Activated T-helper 17 cell treated with anti-CD3 and anti-CD28 coated beads, Interleukin-2, amount 50 U/mL, for 72 hours (primary cell): ENCODE measurements at regions not wholly inside any gene's neighbourhood (a gene's known extent, or its start where the extent isn't known, plus 50 kb on each side); places are given as distances from the start of the nearest gene placed in this dataset.

Experiments
- ATAC-seq: fragments of 150-1000 bp; cut with Tn5 transposase; replicated peaks from 2 replicates; pipeline ENCODE4 v1.10.0; 2021; ENCODE audit warnings: mild to moderate bottlenecking, moderate library complexity
- H3K27ac Mint-ChIP-seq: one replicate; pipeline ENCODE4 v1.8.0; 2022; ENCODE audit warnings: mixed read lengths
- H3K27me3 Mint-ChIP-seq: one replicate; pipeline ENCODE4 v1.8.0; 2022; ENCODE audit warnings: mixed read lengths
- H3K36me3 Mint-ChIP-seq: one replicate; pipeline ENCODE4 v1.8.0; 2022; ENCODE audit warnings: low read depth, mild to moderate bottlenecking, mixed read lengths
- H3K4me1 Mint-ChIP-seq: one replicate; pipeline ENCODE4 v1.8.0; 2022; ENCODE audit warnings: mixed read lengths
- H3K4me3 Mint-ChIP-seq: one replicate; pipeline ENCODE4 v1.8.0; 2022; ENCODE audit warnings: mild to moderate bottlenecking, mixed read lengths
- H3K9me3 Mint-ChIP-seq: one replicate; pipeline ENCODE4 v1.8.0; 2022; ENCODE audit warnings: mixed read lengths

- H3K4me3 Mint-ChIP-seq = no peak overlapping the region
- no peaks in the 10 kb centered on the region for H3K36me3 Mint-ChIP-seq
- H3K27me3 Mint-ChIP-seq = no peaks in the 10 kb centered on the region
- no peaks in the 10 kb centered on the region for H3K4me1 Mint-ChIP-seq
- no peak for ATAC-seq
- no peak overlapping the region for H3K27ac Mint-ChIP-seq
- peaks cover 8% of the 10 kb centered on the region for H3K9me3 Mint-ChIP-seq
Measured at GRCh38 chr2:175462246-175462645, 280.7 kb upstream of the ATP5MC3 start.

- no peak overlapping the region for H3K27ac Mint-ChIP-seq
- H3K36me3 Mint-ChIP-seq = no peaks in the 10 kb centered on the region
- ATAC-seq = no peak
- no peak overlapping the region for H3K4me3 Mint-ChIP-seq
- no peaks in the 10 kb centered on the region for H3K4me1 Mint-ChIP-seq
- H3K9me3 Mint-ChIP-seq = peaks cover 8% of the 10 kb centered on the region
- no peaks in the 10 kb centered on the region for H3K27me3 Mint-ChIP-seq
Measured at GRCh38 chr2:175461839-175462238, 280.3 kb upstream of the ATP5MC3 start.

GRCh38 chr2:175457895-175458448, 276.5 kb upstream of the ATP5MC3 start:
- Mint-ChIP-seq H3K4me1 (no peaks in the 10 kb centered on the region), H3K4me3 (no peak overlapping the region), H3K9me3 (peaks cover 8% of the 10 kb centered on the region), H3K36me3 (no peaks in the 10 kb centered on the region), H3K27me3 (peaks cover 4% of the 10 kb centered on the region), H3K27ac (no peak overlapping the region)
- ATAC-seq = no peak

GRCh38 chr2:175454953-175455389, 273.5 kb upstream of the ATP5MC3 start:
- no peak overlapping the region for H3K4me3 Mint-ChIP-seq
- no peaks in the 10 kb centered on the region for H3K9me3 Mint-ChIP-seq
- H3K27me3 Mint-ChIP-seq = peaks cover 5% of the 10 kb centered on the region
- no peaks in the 10 kb centered on the region for H3K36me3 Mint-ChIP-seq
- H3K4me1 Mint-ChIP-seq = no peaks in the 10 kb centered on the region
- no peak overlapping the region for H3K27ac Mint-ChIP-seq
- no peak for ATAC-seq

GRCh38 chr2:175450029-175450760, 268.7 kb upstream of the ATP5MC3 start:
- no peaks in the 10 kb centered on the region for H3K36me3 Mint-ChIP-seq
- no peaks in the 10 kb centered on the region for H3K9me3 Mint-ChIP-seq
- no peak overlapping the region for H3K4me3 Mint-ChIP-seq
- no peaks in the 10 kb centered on the region for H3K4me1 Mint-ChIP-seq
- no peak for ATAC-seq
- H3K27ac Mint-ChIP-seq = no peak overlapping the region
- H3K27me3 Mint-ChIP-seq = peaks cover 11% of the 10 kb centered on the region

GRCh38 chr2:175449616-175450015, 268.1 kb upstream of the ATP5MC3 start:
- H3K4me3 Mint-ChIP-seq = no peak overlapping the region

GRCh38 chr2:175446201-175446600, 264.7 kb upstream of the ATP5MC3 start:
- H3K4me3 Mint-ChIP-seq = no peak overlapping the region
- H3K4me1 Mint-ChIP-seq = no peaks in the 10 kb centered on the region
- no peak for ATAC-seq
- peaks cover 11% of the 10 kb centered on the region for H3K27me3 Mint-ChIP-seq
- H3K36me3 Mint-ChIP-seq = no peaks in the 10 kb centered on the region
- no peaks in the 10 kb centered on the region for H3K9me3 Mint-ChIP-seq
- H3K27ac Mint-ChIP-seq = no peak overlapping the region

More at GRCh38 chr2:175449616-175450015, 268.1 kb upstream of the ATP5MC3 start:
- Mint-ChIP-seq H3K27ac (no peak overlapping the region), H3K27me3 (peaks cover 11% of the 10 kb centered on the region), H3K9me3 (no peaks in the 10 kb centered on the region), H3K36me3 (no peaks in the 10 kb centered on the region), H3K4me1 (no peaks in the 10 kb centered on the region)
- ATAC-seq = no peak

- Mint-ChIP-seq H3K27me3 (peaks cover 11% of the 10 kb centered on the region), H3K36me3 (no peaks in the 10 kb centered on the region), H3K27ac (no peak overlapping the region), H3K4me3 (no peak overlapping the region), H3K4me1 (no peaks in the 10 kb centered on the region), H3K9me3 (no peaks in the 10 kb centered on the region)
- ATAC-seq = no peak
Measured at GRCh38 chr2:175445281-175445680, 263.8 kb upstream of the ATP5MC3 start.

GRCh38 chr2:175442441-175442840, 260.9 kb upstream of the ATP5MC3 start:
- Mint-ChIP-seq H3K27ac (no peak overlapping the region), H3K9me3 (no peaks in the 10 kb centered on the region), H3K27me3 (peaks cover 8% of the 10 kb centered on the region), H3K36me3 (no peaks in the 10 kb centered on the region), H3K4me3 (no peak overlapping the region), H3K4me1 (no peaks in the 10 kb centered on the region)
- ATAC-seq = no peak

- no peak for ATAC-seq
- Mint-ChIP-seq H3K4me1 (no peaks in the 10 kb centered on the region), H3K27me3 (peaks cover 8% of the 10 kb centered on the region), H3K4me3 (no peak overlapping the region), H3K27ac (no peak overlapping the region), H3K36me3 (no peaks in the 10 kb centered on the region), H3K9me3 (no peaks in the 10 kb centered on the region)
Measured at GRCh38 chr2:175441181-175441761, 259.8 kb upstream of the ATP5MC3 start.

GRCh38 chr2:175439416-175439815, 257.9 kb upstream of the ATP5MC3 start:
- peaks cover 8% of the 10 kb centered on the region for H3K27me3 Mint-ChIP-seq
- no peak overlapping the region for H3K27ac Mint-ChIP-seq
- H3K4me3 Mint-ChIP-seq = no peak overlapping the region
- no peaks in the 10 kb centered on the region for H3K36me3 Mint-ChIP-seq
- ATAC-seq = no peak
- no peaks in the 10 kb centered on the region for H3K4me1 Mint-ChIP-seq
- no peaks in the 10 kb centered on the region for H3K9me3 Mint-ChIP-seq

GRCh38 chr2:175437167-175437566, 255.7 kb upstream of the ATP5MC3 start:
- no peak for ATAC-seq
- Mint-ChIP-seq H3K36me3 (no peaks in the 10 kb centered on the region), H3K9me3 (no peaks in the 10 kb centered on the region), H3K27ac (no peak overlapping the region), H3K4me1 (no peaks in the 10 kb centered on the region), H3K4me3 (no peak overlapping the region), H3K27me3 (peaks cover 3% of the 10 kb centered on the region)

- no peak for ATAC-seq
- H3K27ac Mint-ChIP-seq = no peak overlapping the region
- peaks cover 3% of the 10 kb centered on the region for H3K27me3 Mint-ChIP-seq
- no peaks in the 10 kb centered on the region for H3K36me3 Mint-ChIP-seq
- H3K4me1 Mint-ChIP-seq = no peaks in the 10 kb centered on the region
- no peaks in the 10 kb centered on the region for H3K9me3 Mint-ChIP-seq
- no peak overlapping the region for H3K4me3 Mint-ChIP-seq
Measured at GRCh38 chr2:175436076-175436475, 254.6 kb upstream of the ATP5MC3 start.

- Mint-ChIP-seq H3K4me3 (no peak overlapping the region), H3K27ac (no peak overlapping the region), H3K9me3 (no peaks in the 10 kb centered on the region), H3K36me3 (no peaks in the 10 kb centered on the region), H3K4me1 (no peaks in the 10 kb centered on the region), H3K27me3 (peaks cover 3% of the 10 kb centered on the region)
- ATAC-seq = no peak
Measured at GRCh38 chr2:175435012-175435411, 253.5 kb upstream of the ATP5MC3 start.

GRCh38 chr2:175432793-175433192, 251.3 kb upstream of the ATP5MC3 start:
- H3K4me3 Mint-ChIP-seq = no peak overlapping the region
- no peak overlapping the region for H3K27ac Mint-ChIP-seq
- H3K36me3 Mint-ChIP-seq = no peaks in the 10 kb centered on the region
- no peaks in the 10 kb centered on the region for H3K4me1 Mint-ChIP-seq
- no peak for ATAC-seq
- no peaks in the 10 kb centered on the region for H3K9me3 Mint-ChIP-seq
- no peaks in the 10 kb centered on the region for H3K27me3 Mint-ChIP-seq
